Peyer's patch (tissue), 4 donors: ENCODE measurements at regions not wholly inside any gene's neighbourhood (a gene's known extent, or its start where the extent isn't known, plus 50 kb on each side); places are given as distances from the start of the nearest gene placed in this dataset.

Experiments used
- CTCF ChIP-seq, 6 experiments: fragments of 450-650 bp in 4 of 6; fragments of 200-600 bp in 2 of 6; sonication (generic) in 1 of 6; IDR thresholded peaks; one replicate each; pipeline ENCODE4 v1.5.1; 2017 to 2019; ENCODE audit warnings: antibody characterized with exemption in 6 of 6, mild to moderate bottlenecking in 3 of 6, moderate library complexity in 1 of 6
- POLR2A ChIP-seq, 2 donors: fragments of 450-650 bp; IDR thresholded peaks; one replicate each; pipeline ENCODE4 v1.5.1; 2017; ENCODE audit warnings: antibody characterized with exemption in 2 of 2, mild to moderate bottlenecking in 2 of 2, moderate library complexity in 2 of 2

DNA sequence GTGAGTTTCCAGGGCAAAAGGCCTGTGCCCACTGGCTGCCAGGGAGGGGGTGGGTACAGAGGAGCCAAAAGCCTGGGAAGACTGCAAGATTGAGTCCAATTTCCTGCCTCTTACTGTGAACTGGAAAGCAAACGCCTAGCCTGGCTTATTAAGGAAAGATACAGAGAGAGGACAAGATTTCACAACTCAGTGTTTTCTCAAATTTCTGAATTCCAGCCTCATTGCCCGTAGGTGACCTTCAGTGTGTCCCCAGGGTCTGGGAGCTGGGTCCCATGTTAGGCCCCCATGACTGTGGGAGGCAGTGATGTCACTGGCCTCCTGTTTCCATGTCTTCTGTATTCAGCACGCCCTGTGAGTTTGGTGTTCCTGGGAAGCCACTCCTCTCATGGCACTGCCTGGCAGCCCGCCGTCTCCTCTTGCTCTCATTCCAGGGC lies 60.6 kb upstream of the PTPN3 start:
- no peak for TF ChIP-seq CTCF (IDR thresholded peaks at IDR 0.05)
- no peak for TF ChIP-seq POLR2A (IDR thresholded peaks at IDR 0.05)
